CD8-positive, alpha-beta memory T cell (primary cell): ENCODE measurements at regions not wholly inside any gene's neighbourhood (a gene's known extent, or its start where the extent isn't known, plus 50 kb on each side); places are given as distances from the start of the nearest gene placed in this dataset.

Experiments
- CTCF ChIA-PET: fragments of 350-600 bp; sonication (Branson Sonifier 250); formaldehyde crosslinking; loops from one replicate; lab custom pipeline; 2021; ENCODE audit warnings: antibody characterized with exemption; lab: Charles Lee
- POLR2A ChIA-PET: fragments of 350-600 bp; sonication (Branson Sonifier 250); formaldehyde crosslinking; loops from one replicate; lab custom pipeline; 2021; ENCODE audit warnings: antibody characterized with exemption; lab: Charles Lee
- DNase-seq, 5 donors: peaks; one replicate each; pipeline versions ENCODE4 v3.0.0 to v3.0.0-alpha.2; 2020 to 2022; ENCODE audit warnings: mixed read lengths in 1 of 5
- H3K27ac ChIP-seq: one replicate; pipeline ENCODE4 v1.7.0; 2013; ENCODE audit warnings: low read depth, mild to moderate bottlenecking, low read length, moderate library complexity
- H3K27me3 ChIP-seq: 2 replicates; pipeline ENCODE4 v1.7.0; 2013; ENCODE audit warnings: low read length, mild to moderate bottlenecking; ENCODE audit not compliant: insufficient read depth, poor library complexity, severe bottlenecking
- H3K36me3 ChIP-seq: 2 replicates; pipeline ENCODE4 v1.7.0; 2013; ENCODE audit warnings: mild to moderate bottlenecking, low read length, moderate library complexity; ENCODE audit not compliant: insufficient read depth
- H3K4me1 ChIP-seq: 2 replicates; pipeline ENCODE4 v1.7.0; 2013; ENCODE audit warnings: mild to moderate bottlenecking, low read length, moderate library complexity; ENCODE audit not compliant: insufficient read depth
- H3K4me3 ChIP-seq: 2 replicates; pipeline ENCODE4 v1.7.0; 2013; ENCODE audit warnings: mild to moderate bottlenecking, low read length
- H3K9me3 ChIP-seq: 2 replicates; pipeline ENCODE4 v1.7.0; 2013; ENCODE audit warnings: mild to moderate bottlenecking, low read length
- H3K27ac Mint-ChIP-seq, 8 donors: one replicate each; pipeline ENCODE4 v1.8.0; 2020 to 2021; ENCODE audit warnings: mixed read lengths in 8 of 8, mild to moderate bottlenecking in 6 of 8, inconsistent platforms in 3 of 8, moderate library complexity in 3 of 8
- H3K27me3 Mint-ChIP-seq, 2 donors: one replicate each; pipeline ENCODE4 v1.8.0; 2020 to 2021; ENCODE audit warnings: mixed read lengths in 2 of 2, mild to moderate bottlenecking in 1 of 2, moderate library complexity in 1 of 2
- H3K36me3 Mint-ChIP-seq, 3 donors: one replicate each; pipeline ENCODE4 v1.8.0; 2020 to 2021; ENCODE audit warnings: mixed read lengths in 3 of 3, inconsistent platforms in 1 of 3, mild to moderate bottlenecking in 1 of 3
- H3K4me1 Mint-ChIP-seq, 3 donors: one replicate each; pipeline ENCODE4 v1.8.0; 2020 to 2021; ENCODE audit warnings: mixed read lengths in 3 of 3, inconsistent platforms in 1 of 3, mild to moderate bottlenecking in 1 of 3
- H3K4me3 Mint-ChIP-seq, 7 donors: one replicate each; pipeline ENCODE4 v1.8.0; 2020 to 2021; ENCODE audit warnings: mixed read lengths in 7 of 7, mild to moderate bottlenecking in 6 of 7, moderate library complexity in 4 of 7, inconsistent platforms in 2 of 7
- H3K9me3 Mint-ChIP-seq, 5 donors: one replicate each; pipeline ENCODE4 v1.8.0; 2020 to 2022; ENCODE audit warnings: mixed read lengths in 5 of 5, mild to moderate bottlenecking in 3 of 5, moderate library complexity in 2 of 5, inconsistent platforms in 1 of 5

DNA sequence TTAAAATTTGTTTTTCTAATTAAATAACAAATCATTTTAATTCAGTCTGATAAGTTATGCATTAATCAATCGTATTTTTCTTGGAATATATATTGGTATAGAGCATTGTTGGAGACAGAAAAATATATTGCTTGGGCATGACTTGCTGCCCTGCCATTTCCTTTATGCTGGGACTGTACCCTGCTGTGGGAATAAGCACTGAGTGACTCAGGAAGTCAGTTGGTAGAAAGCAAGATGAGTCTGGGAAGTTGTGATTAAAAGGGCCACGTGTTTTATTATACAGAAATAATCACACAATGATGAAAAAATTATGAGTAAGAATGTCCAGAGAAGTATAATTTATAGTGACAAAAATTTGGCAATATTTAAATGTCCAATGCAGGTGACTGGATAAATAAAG lies 139.5 kb downstream of the KIF18A start:
- Histone ChIP-seq H3K36me3 (no peaks in the 10 kb centered on the region), H3K4me3 (no peak overlapping the region), H3K4me1 (no peaks in the 10 kb centered on the region), H3K27me3 (no peaks in the 10 kb centered on the region), H3K9me3 (no peaks in the 10 kb centered on the region), H3K27ac (no peak overlapping the region)
- POLR2A ChIA-PET, result no interaction called here
- Mint-ChIP-seq H3K27me3 (no peaks in the 10 kb centered on the region), H3K4me3 (no peak overlapping the region), H3K36me3 (no peaks in the 10 kb centered on the region), H3K4me1 (no peaks in the 10 kb centered on the region), H3K9me3 (no peaks in the 10 kb centered on the region), H3K27ac (no peak overlapping the region)
- no peak for DNase-seq
- CTCF ChIA-PET, result no interaction called here

DNA sequence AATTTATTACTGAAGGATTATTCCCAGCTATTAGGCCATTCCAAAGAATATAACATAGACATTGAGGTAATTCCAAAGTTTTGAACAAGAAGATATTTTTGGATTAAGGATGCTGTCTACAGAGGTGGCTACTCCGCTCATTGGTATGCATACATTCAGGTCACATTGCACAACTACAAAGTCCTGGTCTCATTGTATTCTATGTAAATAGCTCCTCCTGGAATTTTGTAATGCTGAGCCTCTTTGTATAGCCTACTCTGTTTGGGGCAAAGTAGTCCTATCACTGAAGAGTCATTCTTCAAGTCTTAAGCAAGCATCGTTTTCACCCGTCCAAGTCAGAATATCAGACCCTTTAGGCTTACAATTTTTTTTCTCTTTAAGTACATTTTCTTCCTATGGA lies 142.4 kb downstream of the KIF18A start:
- POLR2A ChIA-PET, result no interaction called here
- CTCF ChIA-PET, result no interaction called here

DNA sequence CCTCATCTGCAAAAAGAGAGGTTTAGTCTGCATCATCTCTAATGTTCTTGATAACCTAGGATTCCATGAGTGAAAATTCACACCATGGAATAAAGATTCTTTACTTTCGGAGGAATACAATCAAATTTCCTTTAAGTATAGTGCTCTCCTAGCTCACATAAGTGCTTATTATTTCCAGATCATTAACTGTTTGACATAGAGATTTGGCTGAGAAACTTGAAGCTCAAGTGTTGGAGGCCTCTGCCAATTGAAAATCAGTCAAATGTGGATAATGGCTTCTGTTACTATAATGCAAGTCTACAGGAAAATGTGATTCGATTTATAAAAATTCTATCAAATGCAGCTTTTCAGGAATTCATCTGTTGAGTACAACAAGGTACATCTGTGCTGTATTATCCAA lies 144.6 kb downstream of the KIF18A start:
- peaks cover 0 to 3% (median 0%) of the 10 kb centered on the region in 5 donors for H3K9me3 Mint-ChIP-seq
- DNase-seq, result no peak

More for the DNA sequence above, 142.4 kb downstream of the KIF18A start:
- Mint-ChIP-seq H3K36me3 (no peaks in the 10 kb centered on the region), H3K4me3 (no peak overlapping the region), H3K27me3 (no peaks in the 10 kb centered on the region), H3K27ac (no peak overlapping the region), H3K4me1 (no peaks in the 10 kb centered on the region), H3K9me3 (peaks cover 0 to under 1% (median 0%) of the 10 kb centered on the region in 5 donors)
- Histone ChIP-seq H3K9me3 (no peaks in the 10 kb centered on the region), H3K27me3 (no peaks in the 10 kb centered on the region), H3K36me3 (no peaks in the 10 kb centered on the region), H3K4me1 (no peaks in the 10 kb centered on the region), H3K27ac (no peak overlapping the region), H3K4me3 (no peak overlapping the region)
- DNase-seq, result no peak

DNA sequence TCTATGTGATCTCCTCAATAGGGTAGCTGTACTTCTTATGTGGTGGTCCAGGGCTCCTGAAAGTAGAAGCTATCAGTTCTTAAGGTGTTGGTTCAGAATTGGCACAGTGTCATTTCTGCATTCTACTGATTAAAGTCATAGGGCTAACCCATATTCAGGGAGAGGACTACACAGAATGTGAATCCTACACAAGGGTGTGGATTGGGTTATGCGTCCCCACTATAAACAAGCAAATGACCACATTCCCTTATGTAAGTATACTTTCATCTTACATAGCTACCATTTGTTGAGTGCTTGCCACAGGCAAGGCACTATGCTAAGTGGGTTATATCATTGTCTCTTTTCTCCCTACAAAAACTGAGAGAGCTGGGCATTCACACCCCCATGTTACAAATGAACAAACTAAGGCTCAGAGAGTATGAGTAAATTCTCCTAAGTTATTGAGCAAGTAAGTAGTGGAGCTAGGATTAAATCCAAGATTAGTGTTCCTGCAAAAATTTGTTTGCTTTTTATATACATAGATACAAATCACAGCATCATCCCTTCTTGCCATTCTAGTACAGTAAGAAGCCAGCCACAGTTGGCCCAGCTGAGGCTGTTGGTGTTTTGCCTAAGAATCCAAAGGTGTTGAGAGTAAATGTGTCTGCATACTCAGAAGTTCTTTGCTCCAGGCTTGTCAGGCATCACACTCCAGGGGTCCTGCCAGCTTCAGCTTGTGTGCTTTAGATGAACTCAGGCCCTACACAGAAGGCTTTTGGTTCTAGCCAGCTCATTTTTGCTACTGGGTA lies 157.8 kb downstream of the KIF18A start:
- Mint-ChIP-seq H3K27ac (peak overlapping the region in 1 of 8 donors; percentile 13), H3K27me3 (peaks cover 0 to 2% of the 10 kb centered on the region in 2 donors), H3K9me3 (peaks cover 0 to 6% (median 0%) of the 10 kb centered on the region in 5 donors), H3K4me3 (no peak overlapping the region), H3K4me1 (no peaks in the 10 kb centered on the region), H3K36me3 (no peaks in the 10 kb centered on the region)
- no peaks in the 10 kb centered on the region for H3K36me3 ChIP-seq
- H3K4me1 ChIP-seq, result no peaks in the 10 kb centered on the region
- POLR2A ChIA-PET, result no interaction called here
- H3K4me3 ChIP-seq, result no peak overlapping the region
- H3K27me3 ChIP-seq, result no peaks in the 10 kb centered on the region
- H3K9me3 ChIP-seq, result no peaks in the 10 kb centered on the region
- no peak overlapping the region for H3K27ac ChIP-seq
- CTCF ChIA-PET, result no interaction called here
- no peak for DNase-seq

More for the DNA sequence above, 144.6 kb downstream of the KIF18A start:
- no peaks in the 10 kb centered on the region for H3K9me3 ChIP-seq
- H3K4me1 ChIP-seq, result no peaks in the 10 kb centered on the region
- no peaks in the 10 kb centered on the region for H3K36me3 Mint-ChIP-seq
- no peaks in the 10 kb centered on the region for H3K36me3 ChIP-seq
- POLR2A ChIA-PET, result no interaction called here
- H3K27me3 ChIP-seq, result no peaks in the 10 kb centered on the region
- no peak overlapping the region for H3K4me3 Mint-ChIP-seq
- H3K27ac Mint-ChIP-seq, result no peak overlapping the region
- no peak overlapping the region for H3K4me3 ChIP-seq
- CTCF ChIA-PET, result interaction anchor here (1.9 kb wide), 1 partner anchor 18 kb away, joined by 5 read pairs; no protein-coding TSS in a partner anchor
- H3K27ac ChIP-seq, result no peak overlapping the region
- no peaks in the 10 kb centered on the region for H3K4me1 Mint-ChIP-seq
- H3K27me3 Mint-ChIP-seq, result no peaks in the 10 kb centered on the region

DNA sequence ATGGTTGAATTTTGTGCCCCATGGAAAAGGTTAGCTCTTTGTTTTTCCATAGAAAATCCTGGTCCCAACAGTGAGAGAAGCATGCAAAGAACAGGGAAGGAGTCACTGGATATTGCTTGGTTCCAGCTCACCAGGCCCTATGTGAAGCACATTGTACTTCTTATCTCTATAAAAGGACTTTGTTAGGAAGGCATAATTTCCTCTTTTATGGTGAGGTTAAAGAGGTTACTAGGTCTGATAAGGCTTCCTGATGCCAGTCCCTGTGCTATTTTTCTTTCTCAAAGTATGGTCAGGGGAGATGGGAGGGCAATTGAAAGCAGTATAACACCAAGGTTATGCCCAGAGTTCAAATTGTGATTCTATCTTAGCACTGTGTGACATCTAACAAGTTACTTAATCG lies 162.6 kb downstream of the KIF18A start:
- Mint-ChIP-seq H3K4me3 (no peak overlapping the region), H3K9me3 (peaks cover 0 to 6% (median 0%) of the 10 kb centered on the region in 5 donors), H3K27me3 (peaks cover 0 to 2% of the 10 kb centered on the region in 2 donors), H3K27ac (no peak overlapping the region), H3K4me1 (no peaks in the 10 kb centered on the region), H3K36me3 (no peaks in the 10 kb centered on the region)
- no peak overlapping the region for H3K27ac ChIP-seq
- no peaks in the 10 kb centered on the region for H3K4me1 ChIP-seq
- no peak for DNase-seq
- H3K4me3 ChIP-seq, result no peak overlapping the region
- ChIA-PET POLR2A (no interaction called here), CTCF (no interaction called here)
- H3K36me3 ChIP-seq, result no peaks in the 10 kb centered on the region
- H3K27me3 ChIP-seq, result no peaks in the 10 kb centered on the region
- H3K9me3 ChIP-seq, result no peaks in the 10 kb centered on the region

DNA sequence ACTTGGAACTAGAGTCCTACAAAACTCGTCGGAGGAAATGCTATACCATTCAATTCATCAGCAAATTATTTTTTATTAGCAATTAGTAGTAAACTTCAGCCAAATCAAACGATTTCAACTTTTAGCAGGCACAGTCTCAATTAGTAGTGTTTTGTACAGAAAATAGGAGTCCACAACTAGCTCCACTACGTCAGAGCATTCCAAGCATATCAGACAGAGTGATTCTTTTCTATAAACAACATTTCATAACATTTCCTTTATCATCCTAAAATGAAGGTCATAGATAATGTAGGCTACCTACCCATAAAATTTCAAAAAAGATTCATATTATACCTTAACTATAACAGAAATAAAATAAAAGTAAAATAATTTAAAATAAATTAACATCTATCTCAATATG lies 169.9 kb downstream of the KIF18A start:
- Mint-ChIP-seq H3K27me3 (peaks cover 0 to 3% of the 10 kb centered on the region in 2 donors), H3K4me3 (no peak overlapping the region), H3K4me1 (no peaks in the 10 kb centered on the region), H3K27ac (no peak overlapping the region), H3K9me3 (peaks cover 0 to 3% (median 0%) of the 10 kb centered on the region in 5 donors), H3K36me3 (no peaks in the 10 kb centered on the region)
- H3K4me3 ChIP-seq, result no peak overlapping the region
- H3K36me3 ChIP-seq, result no peaks in the 10 kb centered on the region
- ChIA-PET CTCF (no interaction called here), POLR2A (no interaction called here)
- H3K27me3 ChIP-seq, result no peaks in the 10 kb centered on the region
- no peak for DNase-seq
- H3K27ac ChIP-seq, result no peak overlapping the region
- H3K9me3 ChIP-seq, result no peaks in the 10 kb centered on the region
- no peaks in the 10 kb centered on the region for H3K4me1 ChIP-seq

DNA sequence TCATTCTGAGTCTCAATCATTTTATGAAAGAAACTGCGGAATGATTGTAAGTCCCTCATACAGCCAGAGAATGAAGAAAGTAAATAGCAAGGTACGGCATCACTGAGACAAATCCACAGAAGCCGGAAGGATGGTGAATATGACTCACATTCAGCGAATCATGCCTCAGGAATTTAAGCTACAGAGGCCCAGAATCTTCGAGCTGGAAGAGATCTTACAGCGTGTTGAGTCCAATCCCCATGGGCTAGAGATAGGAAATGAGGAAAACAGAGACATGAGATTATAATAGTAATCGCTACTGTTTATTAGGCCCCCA lies 173.2 kb downstream of the KIF18A start:
- peaks cover 0 to 3% (median 0%) of the 10 kb centered on the region in 5 donors for H3K9me3 Mint-ChIP-seq
- Histone ChIP-seq H3K4me1 (no peaks in the 10 kb centered on the region), H3K4me3 (no peak overlapping the region), H3K36me3 (no peaks in the 10 kb centered on the region), H3K9me3 (no peaks in the 10 kb centered on the region), H3K27ac (no peak overlapping the region), H3K27me3 (no peaks in the 10 kb centered on the region)
- H3K36me3 Mint-ChIP-seq, result no peaks in the 10 kb centered on the region
- CTCF ChIA-PET, result no interaction called here
- no peak overlapping the region for H3K27ac Mint-ChIP-seq
- H3K27me3 Mint-ChIP-seq, result peaks cover 0 to 3% of the 10 kb centered on the region in 2 donors
- H3K4me3 Mint-ChIP-seq, result no peak overlapping the region
- POLR2A ChIA-PET, result no interaction called here
- H3K4me1 Mint-ChIP-seq, result no peaks in the 10 kb centered on the region
- DNase-seq, result no peak

DNA sequence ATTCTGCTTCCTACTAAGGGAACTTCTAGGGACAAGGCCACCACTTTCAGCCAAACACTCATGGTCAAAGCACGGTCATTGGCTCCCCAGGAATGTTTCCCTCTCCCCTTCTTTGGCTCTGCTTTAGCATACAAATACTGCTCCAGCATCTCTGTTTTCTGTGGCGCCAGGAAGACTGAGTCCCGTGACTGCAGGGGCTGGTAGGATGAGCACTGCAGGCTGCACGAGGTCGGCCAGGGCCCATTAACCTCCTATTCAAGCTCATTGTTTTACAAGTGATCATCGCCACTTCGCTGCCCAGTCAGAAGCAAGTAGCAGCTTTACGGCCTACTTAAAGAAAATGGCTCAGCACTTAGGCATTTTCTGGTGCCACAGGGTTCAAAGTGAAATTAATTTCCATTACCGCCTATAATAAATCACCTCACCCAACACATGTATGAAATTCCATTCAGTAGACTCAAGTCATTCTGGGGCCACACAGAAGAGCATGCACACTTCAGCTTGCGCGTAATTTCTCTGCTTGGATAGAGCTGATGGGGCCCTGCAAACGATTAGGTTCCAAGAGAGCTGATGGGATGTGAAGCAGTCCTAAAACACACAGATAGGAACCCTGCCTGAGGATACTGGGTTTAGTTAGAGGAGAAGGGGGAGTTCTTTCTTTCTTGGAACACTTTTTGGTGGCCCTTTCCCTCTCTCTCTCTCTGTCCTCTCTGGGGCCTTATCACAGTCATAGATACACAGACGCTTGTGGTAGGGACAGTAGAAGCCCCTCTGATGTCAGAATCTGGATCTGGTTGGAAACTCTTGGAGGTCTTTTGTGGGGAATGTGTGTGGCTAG lies 173.7 kb downstream of the KIF18A start:
- POLR2A ChIA-PET, result no interaction called here
- H3K27ac Mint-ChIP-seq, result no peak overlapping the region
- CTCF ChIA-PET, result no interaction called here

More for the DNA sequence above, 173.7 kb downstream of the KIF18A start:
- no peaks in the 10 kb centered on the region for H3K36me3 Mint-ChIP-seq
- peaks cover 0 to 3% (median 0%) of the 10 kb centered on the region in 5 donors for H3K9me3 Mint-ChIP-seq
- no peak for DNase-seq
- Histone ChIP-seq H3K4me3 (no peak overlapping the region), H3K9me3 (no peaks in the 10 kb centered on the region), H3K4me1 (no peaks in the 10 kb centered on the region), H3K27ac (no peak overlapping the region), H3K36me3 (no peaks in the 10 kb centered on the region), H3K27me3 (no peaks in the 10 kb centered on the region)
- no peaks in the 10 kb centered on the region for H3K4me1 Mint-ChIP-seq
- H3K27me3 Mint-ChIP-seq, result peaks cover 0 to 3% of the 10 kb centered on the region in 2 donors
- no peak overlapping the region for H3K4me3 Mint-ChIP-seq
